ENCODE measurements at regions not wholly inside any gene's neighbourhood (a gene's known extent, or its start where the extent isn't known, plus 50 kb on each side); places are given as distances from the start of the nearest gene placed in this dataset.
A peak's percentile ranks its signal among the peaks of the same experiment; 100 is the strongest.

GRCh38 chr14:51431033-51431709 lies 191.1 kb downstream of the TMX1 start:
- DNase-seq = no peak
- Histone ChIP-seq H3K27ac (ENCODE audit: insufficient read depth in 1 of 2, low read depth in 1 of 2, low read length in 2 of 2, poor library complexity in 1 of 2, severe bottlenecking in 2 of 2) (no peak overlapping the region), H3K9me3 (ENCODE audit: control extremely low read depth in 1 of 5, control insufficient read depth in 4 of 5, insufficient read depth in 2 of 5, low read depth in 1 of 5, low read length in 4 of 5) (no peaks in the 10 kb centered on the region), H3K27me3 (replicated peaks in 2 of 5; ENCODE audit: control insufficient read depth in 4 of 5, insufficient read depth in 5 of 5, low read length in 4 of 5) (peaks cover 0 to 5% (median 2%) of the 10 kb centered on the region in 5 experiments), H3K4me3 (ENCODE audit: control insufficient read depth in 1 of 7, extremely low read depth in 1 of 7, insufficient read depth in 4 of 7, low read depth in 2 of 7, low read length in 6 of 7) (peak overlapping the region in 1 of 7 experiments; percentile 22), H3K36me3 (ENCODE audit: control insufficient read depth in 4 of 4, insufficient read depth in 4 of 4, low read length in 3 of 4) (no peaks in the 10 kb centered on the region), H3K4me1 (ENCODE audit: control extremely low read depth in 1 of 4, control insufficient read depth in 4 of 4, insufficient read depth in 4 of 4, low read length in 3 of 4) (peaks cover 0 to 4% (median 0%) of the 10 kb centered on the region in 4 experiments)
- 20% methylated on average over 1 of the region's 3 CpGs for WGBS (ENCODE audit: insufficient coverage)
- ChIA-PET CTCF (no interaction called here), POLR2A (no interaction called here)

- Histone ChIP-seq H3K27ac (ENCODE audit: insufficient read depth in 1 of 2, low read depth in 1 of 2, low read length in 2 of 2, poor library complexity in 1 of 2, severe bottlenecking in 2 of 2) (no peak overlapping the region), H3K4me1 (ENCODE audit: control extremely low read depth in 1 of 4, control insufficient read depth in 4 of 4, insufficient read depth in 4 of 4, low read length in 3 of 4) (peaks cover 0 to 4% (median 0%) of the 10 kb centered on the region in 4 experiments), H3K4me3 (ENCODE audit: control insufficient read depth in 1 of 7, extremely low read depth in 1 of 7, insufficient read depth in 4 of 7, low read depth in 2 of 7, low read length in 6 of 7) (no peak overlapping the region), H3K9me3 (ENCODE audit: control extremely low read depth in 1 of 5, control insufficient read depth in 4 of 5, insufficient read depth in 2 of 5, low read depth in 1 of 5, low read length in 4 of 5) (no peaks in the 10 kb centered on the region), H3K27me3 (replicated peaks in 2 of 5; ENCODE audit: control insufficient read depth in 4 of 5, insufficient read depth in 5 of 5, low read length in 4 of 5) (peaks cover 0 to 4% (median 2%) of the 10 kb centered on the region in 5 experiments), H3K36me3 (ENCODE audit: control insufficient read depth in 4 of 4, insufficient read depth in 4 of 4, low read length in 3 of 4) (no peaks in the 10 kb centered on the region)
- CTCF ChIA-PET = interaction anchor here (1.6 kb wide), 1 partner anchor 345 kb away, joined by 4 read pairs; no protein-coding TSS in a partner anchor
- WGBS (ENCODE audit: insufficient coverage) = no CpG with 5 or more reads among the region's 1 CpG
- POLR2A ChIA-PET = no interaction called here
- DNase-seq = no peak
Observed at GRCh38 chr14:51431741-51432140, 191.7 kb downstream of the TMX1 start.

- H3K27me3 ChIP-seq (replicated peaks in 2 of 5; ENCODE audit: control insufficient read depth in 4 of 5, insufficient read depth in 5 of 5, low read length in 4 of 5) = peaks cover 0 to 4% (median 2%) of the 10 kb centered on the region in 5 experiments
- POLR2A ChIA-PET = no interaction called here
Observed at GRCh38 chr14:51432302-51432948, 192.4 kb downstream of the TMX1 start.

GRCh38 chr14:51436630-51437029 lies 196.6 kb downstream of the TMX1 start:
- CTCF ChIA-PET = no interaction called here
- Histone ChIP-seq H3K27ac (ENCODE audit: insufficient read depth in 1 of 2, low read depth in 1 of 2, low read length in 2 of 2, poor library complexity in 1 of 2, severe bottlenecking in 2 of 2) (no peak overlapping the region), H3K27me3 (replicated peaks in 2 of 5; ENCODE audit: control insufficient read depth in 4 of 5, insufficient read depth in 5 of 5, low read length in 4 of 5) (peaks cover 0 to 3% (median 2%) of the 10 kb centered on the region in 5 experiments), H3K36me3 (ENCODE audit: control insufficient read depth in 4 of 4, insufficient read depth in 4 of 4, low read length in 3 of 4) (no peaks in the 10 kb centered on the region), H3K9me3 (ENCODE audit: control extremely low read depth in 1 of 5, control insufficient read depth in 4 of 5, insufficient read depth in 2 of 5, low read depth in 1 of 5, low read length in 4 of 5) (no peaks in the 10 kb centered on the region), H3K4me1 (ENCODE audit: control extremely low read depth in 1 of 4, control insufficient read depth in 4 of 4, insufficient read depth in 4 of 4, low read length in 3 of 4) (no peaks in the 10 kb centered on the region), H3K4me3 (ENCODE audit: control insufficient read depth in 1 of 7, extremely low read depth in 1 of 7, insufficient read depth in 4 of 7, low read depth in 2 of 7, low read length in 6 of 7) (no peak overlapping the region)
- 100% methylated on average over 1 of the region's 1 CpG for whole genome bisulfite sequencing (ENCODE audit: insufficient coverage)
- POLR2A ChIA-PET = no interaction called here
- no peak for DNase-seq

More at GRCh38 chr14:51432302-51432948, 192.4 kb downstream of the TMX1 start:
- no peak for DNase-seq
- CTCF ChIA-PET = interaction anchor here (1.6 kb wide), 1 partner anchor 345 kb away, joined by 4 read pairs; no protein-coding TSS in a partner anchor
- H3K36me3 ChIP-seq (ENCODE audit: control insufficient read depth in 4 of 4, insufficient read depth in 4 of 4, low read length in 3 of 4) = no peaks in the 10 kb centered on the region
- H3K9me3 ChIP-seq (ENCODE audit: control extremely low read depth in 1 of 5, control insufficient read depth in 4 of 5, insufficient read depth in 2 of 5, low read depth in 1 of 5, low read length in 4 of 5) = no peaks in the 10 kb centered on the region
- peaks cover 0 to 4% (median 0%) of the 10 kb centered on the region in 4 experiments for H3K4me1 ChIP-seq (ENCODE audit: control extremely low read depth in 1 of 4, control insufficient read depth in 4 of 4, insufficient read depth in 4 of 4, low read length in 3 of 4)
- no peak overlapping the region for H3K27ac ChIP-seq (ENCODE audit: insufficient read depth in 1 of 2, low read depth in 1 of 2, low read length in 2 of 2, poor library complexity in 1 of 2, severe bottlenecking in 2 of 2)
- WGBS (ENCODE audit: insufficient coverage) = 100% methylated on average over 1 of the region's 3 CpGs
- no peak overlapping the region for H3K4me3 ChIP-seq (ENCODE audit: control insufficient read depth in 1 of 7, extremely low read depth in 1 of 7, insufficient read depth in 4 of 7, low read depth in 2 of 7, low read length in 6 of 7)

GRCh38 chr14:51439896-51440295 lies 199.8 kb downstream of the TMX1 start:
- Histone ChIP-seq H3K27ac (ENCODE audit: insufficient read depth in 1 of 2, low read depth in 1 of 2, low read length in 2 of 2, poor library complexity in 1 of 2, severe bottlenecking in 2 of 2) (no peak overlapping the region), H3K4me3 (ENCODE audit: control insufficient read depth in 1 of 7, extremely low read depth in 1 of 7, insufficient read depth in 4 of 7, low read depth in 2 of 7, low read length in 6 of 7) (no peak overlapping the region), H3K36me3 (ENCODE audit: control insufficient read depth in 4 of 4, insufficient read depth in 4 of 4, low read length in 3 of 4) (no peaks in the 10 kb centered on the region), H3K27me3 (replicated peaks in 2 of 5; ENCODE audit: control insufficient read depth in 4 of 5, insufficient read depth in 5 of 5, low read length in 4 of 5) (peaks cover 0 to 6% (median 3%) of the 10 kb centered on the region in 5 experiments), H3K9me3 (ENCODE audit: control extremely low read depth in 1 of 5, control insufficient read depth in 4 of 5, insufficient read depth in 2 of 5, low read depth in 1 of 5, low read length in 4 of 5) (no peaks in the 10 kb centered on the region), H3K4me1 (ENCODE audit: control extremely low read depth in 1 of 4, control insufficient read depth in 4 of 4, insufficient read depth in 4 of 4, low read length in 3 of 4) (no peaks in the 10 kb centered on the region)
- ChIA-PET POLR2A (no interaction called here), CTCF (interaction anchor here (1.5 kb wide), 1 partner anchor 18 kb away, joined by 3 read pairs; no protein-coding TSS in a partner anchor)
- WGBS (ENCODE audit: insufficient coverage) = 100% methylated on average over 1 of the region's 4 CpGs
- DNase-seq = no peak

- DNase-seq = no peak
- H3K27ac ChIP-seq (ENCODE audit: insufficient read depth in 1 of 2, low read depth in 1 of 2, low read length in 2 of 2, poor library complexity in 1 of 2, severe bottlenecking in 2 of 2) = no peak overlapping the region
- H3K4me3 ChIP-seq (ENCODE audit: control insufficient read depth in 1 of 7, extremely low read depth in 1 of 7, insufficient read depth in 4 of 7, low read depth in 2 of 7, low read length in 6 of 7) = no peak overlapping the region
- no peaks in the 10 kb centered on the region for H3K9me3 ChIP-seq (ENCODE audit: control extremely low read depth in 1 of 5, control insufficient read depth in 4 of 5, insufficient read depth in 2 of 5, low read depth in 1 of 5, low read length in 4 of 5)
- H3K4me1 ChIP-seq (ENCODE audit: control extremely low read depth in 1 of 4, control insufficient read depth in 4 of 4, insufficient read depth in 4 of 4, low read length in 3 of 4) = no peaks in the 10 kb centered on the region
- peaks cover 2 to 6% (median 3%) of the 10 kb centered on the region in 5 experiments for H3K27me3 ChIP-seq (replicated peaks in 2 of 5; ENCODE audit: control insufficient read depth in 4 of 5, insufficient read depth in 5 of 5, low read length in 4 of 5)
- H3K36me3 ChIP-seq (ENCODE audit: control insufficient read depth in 4 of 4, insufficient read depth in 4 of 4, low read length in 3 of 4) = no peaks in the 10 kb centered on the region
- ChIA-PET CTCF (no interaction called here), POLR2A (no interaction called here)
- WGBS (ENCODE audit: insufficient coverage) = 91% methylated on average over 1 of the region's 2 CpGs
Observed at GRCh38 chr14:51441001-51441400, 201.0 kb downstream of the TMX1 start.

GRCh38 chr14:51442513-51443175 lies 202.6 kb downstream of the TMX1 start:
- CTCF ChIA-PET = no interaction called here

More at GRCh38 chr14:51442513-51443175, 202.6 kb downstream of the TMX1 start:
- 97% methylated on average over 2 of the region's 2 CpGs for WGBS (ENCODE audit: insufficient coverage)
- no peaks in the 10 kb centered on the region for H3K36me3 ChIP-seq (ENCODE audit: control insufficient read depth in 4 of 4, insufficient read depth in 4 of 4, low read length in 3 of 4)
- POLR2A ChIA-PET = no interaction called here
- no peak overlapping the region for H3K27ac ChIP-seq (ENCODE audit: insufficient read depth in 1 of 2, low read depth in 1 of 2, low read length in 2 of 2, poor library complexity in 1 of 2, severe bottlenecking in 2 of 2)
- H3K9me3 ChIP-seq (ENCODE audit: control extremely low read depth in 1 of 5, control insufficient read depth in 4 of 5, insufficient read depth in 2 of 5, low read depth in 1 of 5, low read length in 4 of 5) = no peaks in the 10 kb centered on the region
- H3K4me1 ChIP-seq (ENCODE audit: control extremely low read depth in 1 of 4, control insufficient read depth in 4 of 4, insufficient read depth in 4 of 4, low read length in 3 of 4) = no peaks in the 10 kb centered on the region
- H3K27me3 ChIP-seq (replicated peaks in 2 of 5; ENCODE audit: control insufficient read depth in 4 of 5, insufficient read depth in 5 of 5, low read length in 4 of 5) = peaks cover 2 to 6% (median 3%) of the 10 kb centered on the region in 5 experiments
- DNase-seq = no peak
- no peak overlapping the region for H3K4me3 ChIP-seq (ENCODE audit: control insufficient read depth in 1 of 7, extremely low read depth in 1 of 7, insufficient read depth in 4 of 7, low read depth in 2 of 7, low read length in 6 of 7)
